GM19395 (cell line): ENCODE measurements at regions not wholly inside any gene's neighbourhood (a gene's known extent, or its start where the extent isn't known, plus 50 kb on each side); places are given as distances from the start of the nearest gene placed in this dataset.

Source experiments
- ATAC-seq: cut with Tn5 transposase; IDR thresholded peaks from one replicate; pipeline ENCODE4 v1.9.1; 2021; ENCODE audit warnings: mild to moderate bottlenecking, moderate library complexity; ENCODE audit not compliant: unreplicated experiment

- no peak for ATAC-seq
Measured at GRCh38 chr2:37780387-37780676, 108.9 kb upstream of the CDC42EP3 start.

- no peak for ATAC-seq
Measured at GRCh38 chr2:37781028-37781427, 109.6 kb upstream of the CDC42EP3 start.

- ATAC-seq = no peak
Measured at GRCh38 chr2:37782155-37782673, 110.8 kb upstream of the CDC42EP3 start.

- ATAC-seq = no peak
Measured at GRCh38 chr2:37782721-37783371, 111.4 kb upstream of the CDC42EP3 start.

- ATAC-seq = no peak
Measured at GRCh38 chr2:37783545-37783944, 112.1 kb upstream of the CDC42EP3 start.

- no peak for ATAC-seq
Measured at GRCh38 chr2:37784071-37784758, 112.8 kb upstream of the CDC42EP3 start.

GRCh38 chr2:37784759-37785149, 113.3 kb upstream of the CDC42EP3 start:
- no peak for ATAC-seq

GRCh38 chr2:37786191-37786698, 114.8 kb upstream of the CDC42EP3 start:
- no peak for ATAC-seq

GRCh38 chr2:37786854-37787253, 115.4 kb upstream of the CDC42EP3 start:
- no peak for ATAC-seq

GRCh38 chr2:37788602-37789209, 117.3 kb upstream of the CDC42EP3 start:
- no peak for ATAC-seq

- ATAC-seq = no peak
Measured at GRCh38 chr2:37790019-37790418, 118.6 kb upstream of the CDC42EP3 start.

- no peak for ATAC-seq
Measured at GRCh38 chr2:37790462-37790861, 119.0 kb upstream of the CDC42EP3 start.

- ATAC-seq = no peak
Measured at GRCh38 chr2:37792366-37792765, 120.9 kb upstream of the CDC42EP3 start.

- no peak for ATAC-seq
Measured at GRCh38 chr2:37793004-37793403, 121.6 kb upstream of the CDC42EP3 start.

GRCh38 chr2:37794717-37795116, 123.3 kb upstream of the CDC42EP3 start:
- no peak for ATAC-seq

GRCh38 chr2:37795456-37795855, 124.0 kb upstream of the CDC42EP3 start:
- no peak for ATAC-seq

- no peak for ATAC-seq
Measured at GRCh38 chr2:37795938-37796337, 124.5 kb upstream of the CDC42EP3 start.

GRCh38 chr2:37796481-37796880, 125.0 kb upstream of the CDC42EP3 start:
- ATAC-seq = no peak

- ATAC-seq = no peak
Measured at GRCh38 chr2:37797081-37797480, 125.6 kb upstream of the CDC42EP3 start.

GRCh38 chr2:37798315-37799005, 126.6 kb upstream of the RMDN2 start:
- ATAC-seq = no peak

- ATAC-seq = no peak
Measured at GRCh38 chr2:37800176-37800858, 124.8 kb upstream of the RMDN2 start.
